Keratinocyte (primary cell): ENCODE measurements at regions not wholly inside any gene's neighbourhood (a gene's known extent, or its start where the extent isn't known, plus 50 kb on each side); places are given as distances from the start of the nearest gene placed in this dataset.

ENCODE experiments used
- CTCF ChIP-seq, 3 experiments: IDR thresholded peaks in 1 of 3; conservative IDR thresholded peaks in 1 of 3; optimal IDR thresholded peaks in 1 of 3; 2 replicates in 2 of 3; 3 replicates in 1 of 3; pipeline versions ENCODE3 to v1.5.1; 2011; ENCODE audit warnings: low read length in 3 of 3, mild to moderate bottlenecking in 3 of 3, moderate library complexity in 2 of 3, control low read depth in 1 of 3, inconsistent platforms in 1 of 3; ENCODE audit not compliant: insufficient read depth in 2 of 3; ENCODE audit errors: extremely low read depth in 1 of 3
- EZH2 ChIP-seq: IDR thresholded peaks from one replicate; pipeline ENCODE4 v1.6.1; 2012; ENCODE audit warnings: inconsistent platforms, mild to moderate bottlenecking, low read length, moderate library complexity

GRCh38 chr12:75971253-75971652 is 60.3 kb downstream of the PHLDA1 start:
- TF ChIP-seq EZH2 (no peak), CTCF (optimal IDR thresholded peaks at IDR 0.05 in 1 of 3, IDR thresholded peaks at IDR 0.05 in 1 of 3, conservative IDR thresholded peaks at IDR 0.05 in 1 of 3; ENCODE audit: extremely low read depth in 1 of 3, insufficient read depth in 2 of 3, low read length in 3 of 3) (no peak)
